ENCODE measurements at regions not wholly inside any gene's neighbourhood (a gene's known extent, or its start where the extent isn't known, plus 50 kb on each side); places are given as distances from the start of the nearest gene placed in this dataset.

DNA sequence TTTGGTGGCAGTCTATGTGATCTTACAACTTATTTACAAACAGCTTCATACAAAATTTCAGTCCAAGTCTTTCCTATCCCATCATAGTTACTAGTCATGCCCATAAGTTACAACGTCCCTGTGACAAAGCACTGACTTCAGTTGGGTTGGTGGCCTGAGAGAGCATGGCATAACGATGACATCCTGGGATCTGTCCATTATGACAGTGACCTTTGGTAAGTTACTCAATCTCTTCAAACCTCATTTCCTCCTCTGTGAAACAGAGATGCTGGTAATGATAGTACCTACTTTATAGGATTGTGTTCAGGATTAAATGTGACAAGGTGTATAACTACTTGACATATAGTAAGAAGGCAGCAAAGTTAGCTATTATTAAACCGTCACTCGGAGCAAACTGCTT, 55.4 kb upstream of the ATP5MC3 start:
- H4K5ac ChIP-seq (ENCODE audit: insufficient read length, low read depth, low read length): no peak overlapping the region
- H3K14ac ChIP-seq (ENCODE audit: insufficient read length): no peak overlapping the region
- no peaks in the 10 kb centered on the region for H3K36me3 ChIP-seq (ENCODE audit: control insufficient read depth in 2 of 4, insufficient read depth in 4 of 4, low read length in 3 of 4)
- H3K23ac ChIP-seq (ENCODE audit: insufficient read length): no peak overlapping the region
- no peak overlapping the region for H3K18ac ChIP-seq (ENCODE audit: extremely low read depth, low read length)
- no peaks in the 10 kb centered on the region for H3K4me1 ChIP-seq (replicated peaks in 1 of 4; ENCODE audit: control insufficient read depth in 3 of 4, insufficient read depth in 4 of 4, low read length in 3 of 4)
- peaks cover 13 to 14% of the 10 kb centered on the region in 2 experiments for H3K9me3 ChIP-seq (ENCODE audit: insufficient read depth in 2 of 2, low read depth in 1 of 2, low read length in 1 of 2)
- no peak overlapping the region for H3K4me3 ChIP-seq (ENCODE audit: extremely low read depth in 1 of 4, insufficient read depth in 2 of 4, low read depth in 3 of 4, low read length in 4 of 4)
- FAIRE-seq (no peak), DNase-seq (ENCODE audit: low read depth in 1 of 2, low spot score in 2 of 2) (no peak)
- H3K79me2 ChIP-seq (ENCODE audit: control insufficient read depth in 1 of 2, insufficient read depth in 2 of 2, low read length in 2 of 2): no peaks in the 10 kb centered on the region
- no peak overlapping the region for H2BK15ac ChIP-seq (ENCODE audit: low read length)
- no peak overlapping the region for H3K9ac ChIP-seq (replicated peaks in 1 of 4; ENCODE audit: extremely low read depth in 1 of 4, low read depth in 3 of 4, low read length in 3 of 4)
- no peak overlapping the region for H3K4me2 ChIP-seq (ENCODE audit: insufficient read depth in 1 of 2, low read depth in 2 of 2, low read length in 2 of 2)
- H3K56ac ChIP-seq (replicated peaks; ENCODE audit: insufficient read length, low read depth, low read length): no peak overlapping the region
- H3K27me3 ChIP-seq (replicated peaks in 1 of 4; ENCODE audit: control insufficient read depth in 3 of 4, extremely low read depth in 1 of 4, insufficient read depth in 3 of 4, low read length in 3 of 4): no peaks in the 10 kb centered on the region
- no peak overlapping the region for H2BK120ac ChIP-seq (replicated peaks; ENCODE audit: low read depth, low read length)
- no peak overlapping the region for H2BK12ac ChIP-seq (ENCODE audit: low read depth, low read length)
- H4K20me1 ChIP-seq (replicated peaks in 1 of 2; ENCODE audit: control insufficient read depth in 1 of 2, insufficient read depth in 2 of 2, low read length in 2 of 2): no peaks in the 10 kb centered on the region
- H2AK5ac ChIP-seq (ENCODE audit: low read depth, low read length): no peak overlapping the region
- no peak overlapping the region for H4K8ac ChIP-seq (ENCODE audit: extremely low read depth, insufficient read depth, low read length)
- no peak overlapping the region for H2AFZ ChIP-seq (ENCODE audit: low read length)
- no peak overlapping the region for H4K91ac ChIP-seq (replicated peaks; ENCODE audit: insufficient read length, low read length)
- WGBS, 2 experiments (ENCODE audit: extremely low coverage in 1 of 2, insufficient coverage in 1 of 2, insufficient read length in 1 of 2, insufficient replicate concordance in 2 of 2, low coverage in 1 of 2, low lambda C conversion rate in 2 of 2, missing lambda C conversion rate in 1 of 2): 88% methylated on average over 4 of the region's 4 CpGs; no CpG with 5 or more reads in 1 of the 2 experiments
- H3K27ac ChIP-seq (ENCODE audit: low read depth, low read length): no peak overlapping the region
- H2BK5ac ChIP-seq (ENCODE audit: low read depth, low read length): no peak overlapping the region
- H3K79me1 ChIP-seq (ENCODE audit: low read depth, low read length): no peaks in the 10 kb centered on the region
- H2BK20ac ChIP-seq (ENCODE audit: low read length): no peak overlapping the region
- no peak overlapping the region for H3K4ac ChIP-seq (replicated peaks; ENCODE audit: insufficient read length, low read depth, low read length)
- CTCF ChIA-PET (ENCODE audit: partially characterized antibody): no interaction called here
- no peaks in the 10 kb centered on the region for H3K23me2 ChIP-seq (ENCODE audit: low read depth, low read length)
- POLR2A ChIA-PET (ENCODE audit: partially characterized antibody): no interaction called here
- TF ChIP-seq SIX5 (IDR thresholded peaks at IDR 0.05; ENCODE audit: low read depth, low read length): no peak
- TF ChIP-seq GABPA (IDR thresholded peaks at IDR 0.05; ENCODE audit: borderline replicate concordance, insufficient read depth, low read length): no peak
- TF ChIP-seq ZNF274 (IDR thresholded peaks at IDR 0.05; ENCODE audit: borderline replicate concordance, extremely low read depth, low read length): no peak
- no peak for TF ChIP-seq RBBP5 (IDR thresholded peaks at IDR 0.05; ENCODE audit: borderline replicate concordance, low read depth, low read length)
- TF ChIP-seq KDM4A (IDR thresholded peaks at IDR 0.05; ENCODE audit: low read depth, low read length, severe bottlenecking): no peak
- TF ChIP-seq, protein P1, sequence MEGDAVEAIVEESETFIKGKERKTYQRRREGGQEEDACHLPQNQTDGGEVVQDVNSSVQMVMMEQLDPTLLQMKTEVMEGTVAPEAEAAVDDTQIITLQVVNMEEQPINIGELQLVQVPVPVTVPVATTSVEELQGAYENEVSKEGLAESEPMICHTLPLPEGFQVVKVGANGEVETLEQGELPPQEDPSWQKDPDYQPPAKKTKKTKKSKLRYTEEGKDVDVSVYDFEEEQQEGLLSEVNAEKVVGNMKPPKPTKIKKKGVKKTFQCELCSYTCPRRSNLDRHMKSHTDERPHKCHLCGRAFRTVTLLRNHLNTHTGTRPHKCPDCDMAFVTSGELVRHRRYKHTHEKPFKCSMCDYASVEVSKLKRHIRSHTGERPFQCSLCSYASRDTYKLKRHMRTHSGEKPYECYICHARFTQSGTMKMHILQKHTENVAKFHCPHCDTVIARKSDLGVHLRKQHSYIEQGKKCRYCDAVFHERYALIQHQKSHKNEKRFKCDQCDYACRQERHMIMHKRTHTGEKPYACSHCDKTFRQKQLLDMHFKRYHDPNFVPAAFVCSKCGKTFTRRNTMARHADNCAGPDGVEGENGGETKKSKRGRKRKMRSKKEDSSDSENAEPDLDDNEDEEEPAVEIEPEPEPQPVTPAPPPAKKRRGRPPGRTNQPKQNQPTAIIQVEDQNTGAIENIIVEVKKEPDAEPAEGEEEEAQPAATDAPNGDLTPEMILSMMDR (IDR thresholded peaks at IDR 0.05; ENCODE audit: control extremely low read depth in 1 of 3, insufficient read depth in 1 of 3, low read depth in 1 of 3, low read length in 3 of 3): no peak
- TF ChIP-seq CBX8 (IDR thresholded peaks at IDR 0.05; ENCODE audit: borderline replicate concordance, low read depth, low read length): no peak
- no peak for TF ChIP-seq MAFK (IDR thresholded peaks at IDR 0.05; ENCODE audit: low read depth, low read length)

Measured in H1 (cell line).